ENCODE measurements at regions not wholly inside any gene's neighbourhood (a gene's known extent, or its start where the extent isn't known, plus 50 kb on each side); places are given as distances from the start of the nearest gene placed in this dataset.

DNA sequence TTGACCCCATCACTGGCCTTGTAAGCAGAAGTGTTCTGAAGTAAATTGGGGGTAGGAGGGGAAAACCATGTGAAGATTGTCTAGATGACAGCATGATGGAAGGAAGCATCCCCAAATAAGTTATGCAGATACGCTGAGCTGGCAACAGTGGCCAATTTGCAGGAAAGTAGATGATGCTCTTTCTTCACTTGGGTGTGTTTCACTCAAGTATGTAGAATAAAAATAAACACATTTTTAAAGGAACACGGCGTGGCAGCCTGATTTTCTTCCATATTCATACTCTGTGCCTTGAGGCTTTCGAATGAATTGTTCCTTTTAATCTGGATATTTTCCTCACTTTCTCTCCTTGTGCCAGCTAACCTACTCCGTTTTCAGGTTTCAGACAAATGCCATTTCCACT lies 295.5 kb upstream of the DPYD start:
- no peaks in the 10 kb centered on the region for H3K4me1 ChIP-seq (ENCODE audit: control insufficient read depth, low read length)
- no peaks in the 10 kb centered on the region for H3F3A ChIP-seq (ENCODE audit: control insufficient read depth, insufficient read depth)
- H3K27ac ChIP-seq (ENCODE audit: low read depth, low read length) = no peak overlapping the region
- H3K27me3 ChIP-seq (ENCODE audit: control insufficient read depth, low read length) = no peaks in the 10 kb centered on the region
- TF ChIP-seq EZH2phosphoT487 (IDR thresholded peaks at IDR 0.05; ENCODE audit: borderline replicate concordance, low read length) = no peak
- TF ChIP-seq, protein P1, sequence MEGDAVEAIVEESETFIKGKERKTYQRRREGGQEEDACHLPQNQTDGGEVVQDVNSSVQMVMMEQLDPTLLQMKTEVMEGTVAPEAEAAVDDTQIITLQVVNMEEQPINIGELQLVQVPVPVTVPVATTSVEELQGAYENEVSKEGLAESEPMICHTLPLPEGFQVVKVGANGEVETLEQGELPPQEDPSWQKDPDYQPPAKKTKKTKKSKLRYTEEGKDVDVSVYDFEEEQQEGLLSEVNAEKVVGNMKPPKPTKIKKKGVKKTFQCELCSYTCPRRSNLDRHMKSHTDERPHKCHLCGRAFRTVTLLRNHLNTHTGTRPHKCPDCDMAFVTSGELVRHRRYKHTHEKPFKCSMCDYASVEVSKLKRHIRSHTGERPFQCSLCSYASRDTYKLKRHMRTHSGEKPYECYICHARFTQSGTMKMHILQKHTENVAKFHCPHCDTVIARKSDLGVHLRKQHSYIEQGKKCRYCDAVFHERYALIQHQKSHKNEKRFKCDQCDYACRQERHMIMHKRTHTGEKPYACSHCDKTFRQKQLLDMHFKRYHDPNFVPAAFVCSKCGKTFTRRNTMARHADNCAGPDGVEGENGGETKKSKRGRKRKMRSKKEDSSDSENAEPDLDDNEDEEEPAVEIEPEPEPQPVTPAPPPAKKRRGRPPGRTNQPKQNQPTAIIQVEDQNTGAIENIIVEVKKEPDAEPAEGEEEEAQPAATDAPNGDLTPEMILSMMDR (IDR thresholded peaks at IDR 0.05; ENCODE audit: low read depth, low read length, poor library complexity, severe bottlenecking) = no peak
- H3K9me3 ChIP-seq (ENCODE audit: control insufficient read depth, insufficient read depth, low read length) = no peaks in the 10 kb centered on the region; the same call in 1 of the 2 replicates
- no peak overlapping the region for H3K4me2 ChIP-seq (ENCODE audit: low read length)
- no peaks in the 10 kb centered on the region for H4K20me1 ChIP-seq (ENCODE audit: control insufficient read depth, insufficient read depth, low read depth, low read length)
- no peaks in the 10 kb centered on the region for H3K9me2 ChIP-seq (replicated peaks; ENCODE audit: control insufficient read depth, low read length)
- no peaks in the 10 kb centered on the region for H3K79me2 ChIP-seq (ENCODE audit: control insufficient read depth, low read length)
- no peaks in the 10 kb centered on the region for H3K36me3 ChIP-seq (ENCODE audit: control insufficient read depth, low read length)
- no peak overlapping the region for H3K4me3 ChIP-seq (ENCODE audit: low read length)

DNA sequence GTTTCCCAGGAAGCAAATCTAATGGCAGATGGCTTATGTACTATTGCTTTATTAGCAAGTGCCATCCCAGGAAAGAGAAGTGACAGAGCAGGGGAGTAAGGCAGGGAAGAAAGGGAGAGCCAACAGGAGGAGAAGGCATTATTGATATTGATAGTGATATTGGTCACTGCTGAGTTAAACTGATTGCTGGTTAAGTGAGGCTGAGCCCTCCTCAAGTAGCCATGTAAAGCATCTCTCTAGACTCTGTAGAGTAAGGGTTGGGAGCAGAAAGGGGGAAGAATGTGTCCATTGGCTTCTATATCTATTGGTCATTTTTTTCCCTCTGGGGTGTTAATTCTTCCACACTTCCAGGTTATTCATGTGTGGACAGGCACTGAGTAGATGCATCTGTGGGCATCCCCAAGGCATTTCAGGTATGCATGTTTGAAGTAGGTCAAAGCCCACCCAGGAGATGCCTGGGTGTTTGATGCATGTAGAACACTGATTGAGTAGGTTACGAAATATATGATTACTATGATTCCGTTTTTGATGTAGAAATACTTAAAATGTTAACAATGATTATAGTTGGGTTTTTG lies 290.5 kb upstream of the DPYD start:
- H3K4me3 ChIP-seq (ENCODE audit: low read length) = no peak overlapping the region
- H3K4me1 ChIP-seq (ENCODE audit: control insufficient read depth, low read length) = no peaks in the 10 kb centered on the region
- no peaks in the 10 kb centered on the region for H4K20me1 ChIP-seq (ENCODE audit: control insufficient read depth, insufficient read depth, low read depth, low read length)
- H3K27ac ChIP-seq (ENCODE audit: low read depth, low read length) = no peak overlapping the region
- no peaks in the 10 kb centered on the region for H3K36me3 ChIP-seq (ENCODE audit: control insufficient read depth, low read length)
- no peaks in the 10 kb centered on the region; the same call in 1 of the 2 replicates for H3K9me3 ChIP-seq (ENCODE audit: control insufficient read depth, insufficient read depth, low read length)
- TF ChIP-seq EZH2phosphoT487 (IDR thresholded peaks at IDR 0.05; ENCODE audit: borderline replicate concordance, low read length) = no peak
- TF ChIP-seq, protein P1 (IDR thresholded peaks at IDR 0.05; ENCODE audit: low read depth, low read length, poor library complexity, severe bottlenecking) = no peak
- no peaks in the 10 kb centered on the region for H3K79me2 ChIP-seq (ENCODE audit: control insufficient read depth, low read length)
- no peaks in the 10 kb centered on the region for H3K9me2 ChIP-seq (replicated peaks; ENCODE audit: control insufficient read depth, low read length)
- H3K4me2 ChIP-seq (ENCODE audit: low read length) = no peak overlapping the region
- H3F3A ChIP-seq (ENCODE audit: control insufficient read depth, insufficient read depth) = no peaks in the 10 kb centered on the region
- no peaks in the 10 kb centered on the region for H3K27me3 ChIP-seq (ENCODE audit: control insufficient read depth, low read length)

DNA sequence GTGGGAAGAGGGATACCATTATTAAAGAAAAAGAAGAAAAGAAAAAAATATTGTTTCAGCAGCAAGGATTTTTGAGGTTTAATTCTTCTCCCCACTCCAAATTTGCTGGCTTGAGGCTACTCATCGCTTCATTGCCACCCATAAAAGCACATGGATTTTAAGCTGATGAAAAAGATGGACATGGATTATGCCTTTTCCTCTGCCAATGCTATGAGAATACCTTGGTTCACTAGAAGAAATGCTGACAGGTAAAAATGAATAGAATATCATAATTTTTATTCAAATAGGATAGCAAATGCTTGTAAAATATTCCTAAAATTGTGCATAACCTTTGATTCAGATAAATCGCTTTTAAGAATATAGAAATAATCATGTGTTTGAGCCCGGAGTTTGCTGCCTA lies 289.7 kb upstream of the DPYD start:
- TF ChIP-seq EZH2phosphoT487 (IDR thresholded peaks at IDR 0.05; ENCODE audit: borderline replicate concordance, low read length) = no peak
- TF ChIP-seq, protein P1 (IDR thresholded peaks at IDR 0.05; ENCODE audit: low read depth, low read length, poor library complexity, severe bottlenecking) = no peak
- no peaks in the 10 kb centered on the region for H4K20me1 ChIP-seq (ENCODE audit: control insufficient read depth, insufficient read depth, low read depth, low read length)
- H3K27ac ChIP-seq (ENCODE audit: low read depth, low read length) = no peak overlapping the region
- H3K9me3 ChIP-seq (ENCODE audit: control insufficient read depth, insufficient read depth, low read length) = no peaks in the 10 kb centered on the region; the same call in 1 of the 2 replicates
- no peak overlapping the region for H3K4me2 ChIP-seq (ENCODE audit: low read length)
- no peaks in the 10 kb centered on the region for H3K79me2 ChIP-seq (ENCODE audit: control insufficient read depth, low read length)
- no peaks in the 10 kb centered on the region for H3F3A ChIP-seq (ENCODE audit: control insufficient read depth, insufficient read depth)
- H3K4me3 ChIP-seq (ENCODE audit: low read length) = no peak overlapping the region
- no peaks in the 10 kb centered on the region for H3K9me2 ChIP-seq (replicated peaks; ENCODE audit: control insufficient read depth, low read length)
- H3K36me3 ChIP-seq (ENCODE audit: control insufficient read depth, low read length) = no peaks in the 10 kb centered on the region
- no peaks in the 10 kb centered on the region for H3K27me3 ChIP-seq (ENCODE audit: control insufficient read depth, low read length)
- no peaks in the 10 kb centered on the region for H3K4me1 ChIP-seq (ENCODE audit: control insufficient read depth, low read length)

Data from DOHH2 (cell line).